ENCODE measurements at regions not wholly inside any gene's neighbourhood (a gene's known extent, or its start where the extent isn't known, plus 50 kb on each side); places are given as distances from the start of the nearest gene placed in this dataset.

DNA sequence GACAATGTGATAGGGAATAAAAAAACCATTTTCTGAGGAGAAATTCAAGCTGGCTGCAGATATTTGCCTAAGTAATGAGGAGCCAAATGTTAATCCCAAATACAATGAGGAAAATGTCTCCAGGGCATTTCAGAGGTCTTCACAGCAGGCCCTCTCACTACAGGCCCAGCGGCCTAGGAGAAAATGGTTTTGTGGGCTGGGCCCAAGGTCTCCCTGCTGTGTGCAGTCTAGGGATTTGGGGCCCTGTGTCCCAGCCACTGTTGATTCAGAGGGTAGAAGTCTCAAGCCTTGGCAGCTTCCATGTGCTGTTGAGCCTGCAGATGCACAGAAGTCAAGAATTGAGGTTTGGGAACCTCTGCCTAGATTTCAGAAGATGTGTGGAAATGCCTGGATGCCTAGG, 778.7 kb downstream of the CENPC start:
- TF ChIP-seq, protein P1, sequence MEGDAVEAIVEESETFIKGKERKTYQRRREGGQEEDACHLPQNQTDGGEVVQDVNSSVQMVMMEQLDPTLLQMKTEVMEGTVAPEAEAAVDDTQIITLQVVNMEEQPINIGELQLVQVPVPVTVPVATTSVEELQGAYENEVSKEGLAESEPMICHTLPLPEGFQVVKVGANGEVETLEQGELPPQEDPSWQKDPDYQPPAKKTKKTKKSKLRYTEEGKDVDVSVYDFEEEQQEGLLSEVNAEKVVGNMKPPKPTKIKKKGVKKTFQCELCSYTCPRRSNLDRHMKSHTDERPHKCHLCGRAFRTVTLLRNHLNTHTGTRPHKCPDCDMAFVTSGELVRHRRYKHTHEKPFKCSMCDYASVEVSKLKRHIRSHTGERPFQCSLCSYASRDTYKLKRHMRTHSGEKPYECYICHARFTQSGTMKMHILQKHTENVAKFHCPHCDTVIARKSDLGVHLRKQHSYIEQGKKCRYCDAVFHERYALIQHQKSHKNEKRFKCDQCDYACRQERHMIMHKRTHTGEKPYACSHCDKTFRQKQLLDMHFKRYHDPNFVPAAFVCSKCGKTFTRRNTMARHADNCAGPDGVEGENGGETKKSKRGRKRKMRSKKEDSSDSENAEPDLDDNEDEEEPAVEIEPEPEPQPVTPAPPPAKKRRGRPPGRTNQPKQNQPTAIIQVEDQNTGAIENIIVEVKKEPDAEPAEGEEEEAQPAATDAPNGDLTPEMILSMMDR (IDR thresholded peaks at IDR 0.05; ENCODE audit: extremely low read depth in 1 of 2, insufficient read depth in 1 of 2, low read depth in 1 of 2, low read length in 2 of 2): no peak
- TF ChIP-seq POLR2A (IDR thresholded peaks at IDR 0.05; ENCODE audit: low read depth, low read length) (no peak), POLR2AphosphoS5 (IDR thresholded peaks at IDR 0.05; ENCODE audit: insufficient read depth, low read depth, low read length) (no peak), EZH2 (IDR thresholded peaks at IDR 0.05; ENCODE audit: borderline replicate concordance, low read depth, low read length, severe bottlenecking) (no peak)

Data from endothelial cell of umbilical vein (primary cell).